MM.1S (cell line): ENCODE measurements at regions not wholly inside any gene's neighbourhood (a gene's known extent, or its start where the extent isn't known, plus 50 kb on each side); places are given as distances from the start of the nearest gene placed in this dataset.

Experiments used
- DNase-seq: peaks from one replicate; pipeline ENCODE4 v3.0.0-alpha.2; 2015
- H2AFZ ChIP-seq: fragments of 300-600 bp; sonication (generic); 2 replicates; pipeline ENCODE4 v1.6.0; 2016; ENCODE audit warnings: antibody characterized with exemption, low read length
- H3F3A ChIP-seq: fragments of 300-600 bp; sonication (generic); 2 replicates; pipeline ENCODE4 v1.6.1; 2016; ENCODE audit warnings: mild to moderate bottlenecking, antibody characterized with exemption, low read length, moderate library complexity, mixed read lengths; ENCODE audit not compliant: insufficient read depth
- H3K27ac ChIP-seq: fragments of 300-600 bp; sonication (generic); 2 replicates; pipeline ENCODE4 v1.5.1; 2016; ENCODE audit warnings: mild to moderate bottlenecking, low read length
- H3K27me3 ChIP-seq: fragments of 300-600 bp; sonication (generic); replicated peaks from 2 replicates; pipeline ENCODE4 v1.6.0; 2016; ENCODE audit warnings: low read length; ENCODE audit not compliant: insufficient read depth
- H3K36me3 ChIP-seq: fragments of 300-600 bp; sonication (generic); replicated peaks from 2 replicates; pipeline ENCODE4 v1.6.1; 2016; ENCODE audit warnings: mild to moderate bottlenecking, low read length, mixed read lengths; ENCODE audit not compliant: insufficient read depth
- H3K4me1 ChIP-seq: fragments of 300-600 bp; sonication (generic); 2 replicates; pipeline ENCODE4 v1.6.1; 2016; ENCODE audit warnings: low read length, mixed read lengths
- H3K4me2 ChIP-seq: fragments of 300-600 bp; sonication (generic); 2 replicates; pipeline ENCODE4 v1.6.0; 2016; ENCODE audit warnings: low read depth, low read length
- H3K4me3 ChIP-seq: fragments of 300-600 bp; sonication (generic); 2 replicates; pipeline ENCODE4 v1.5.1; 2016; ENCODE audit warnings: low read length, mixed read lengths
- H3K79me2 ChIP-seq: fragments of 300-600 bp; sonication (generic); 2 replicates; pipeline ENCODE4 v1.6.1; 2016; ENCODE audit warnings: mixed run types, low read length, mixed read lengths
- H3K9ac ChIP-seq: fragments of 300-600 bp; sonication (generic); 2 replicates; pipeline ENCODE4 v1.6.1; 2016; ENCODE audit warnings: low read length, mixed read lengths
- H3K9me2 ChIP-seq: fragments of 300-600 bp; sonication (generic); replicated peaks from 2 replicates; pipeline ENCODE4 v1.6.1; 2016; ENCODE audit warnings: mild to moderate bottlenecking, low read length, mixed read lengths; ENCODE audit not compliant: insufficient read depth
- H3K9me3 ChIP-seq: fragments of 300-600 bp; sonication (generic); replicated peaks from 2 replicates; pipeline ENCODE4 v1.6.1; 2016; ENCODE audit warnings: mild to moderate bottlenecking, low read length, mixed read lengths; ENCODE audit not compliant: insufficient read depth
- H4K20me1 ChIP-seq: fragments of 300-600 bp; sonication (generic); 2 replicates; pipeline ENCODE4 v1.6.1; 2016; ENCODE audit warnings: mild to moderate bottlenecking, low read length, moderate library complexity, mixed read lengths; ENCODE audit not compliant: insufficient read depth
- EZH2 ChIP-seq: fragments of 300-600 bp; sonication (generic); optimal IDR thresholded peaks from 2 replicates; pipeline ENCODE3; 2017; ENCODE audit warnings: low read depth, mild to moderate bottlenecking, antibody characterized with exemption, low read length, mixed read lengths
- EZH2phosphoT487 ChIP-seq: fragments of 300-600 bp; sonication (generic); IDR thresholded peaks from 2 replicates; pipeline ENCODE4 v1.6.1; 2018; ENCODE audit warnings: antibody characterized with exemption, low read length
- TF ChIP-seq, protein P1 (sequence below): fragments of 300-600 bp; sonication (generic); IDR thresholded peaks from 2 replicates; pipeline ENCODE4 v1.5.1; 2016; ENCODE audit warnings: antibody characterized with exemption, low read length, mixed read lengths

DNA sequence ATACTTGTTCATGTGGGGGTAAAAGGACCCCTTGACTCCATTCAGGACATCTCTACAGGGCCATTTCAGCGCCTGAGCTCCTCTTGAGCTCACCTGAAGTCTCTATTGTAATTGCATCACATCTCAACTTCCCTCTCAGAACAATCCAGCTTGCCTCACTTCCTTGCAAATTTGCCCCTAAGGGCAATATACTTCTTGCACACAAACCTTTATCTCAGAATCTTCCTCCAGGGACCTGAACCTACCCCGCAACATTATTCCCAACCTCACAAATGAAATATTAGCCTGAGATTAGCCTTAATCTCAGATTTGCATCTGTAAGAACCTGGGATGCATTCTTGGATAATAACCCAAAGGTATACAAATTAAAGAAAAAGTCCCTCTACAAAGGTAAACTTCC, 159.2 kb downstream of the DRD1 start:
- Histone ChIP-seq H3K4me1 (0 out of 2 replicates have a peak, but pooled peaks cover 3% of the 10 kb centered on the region), H3K9me3 (no peaks in the 10 kb centered on the region)
- DNase-seq, result no peak

GRCh38 chr5:175282611-175283225, 161.3 kb downstream of the DRD1 start:
- TF ChIP-seq EZH2 (no peak), EZH2phosphoT487 (no peak)
- TF ChIP-seq, protein P1, sequence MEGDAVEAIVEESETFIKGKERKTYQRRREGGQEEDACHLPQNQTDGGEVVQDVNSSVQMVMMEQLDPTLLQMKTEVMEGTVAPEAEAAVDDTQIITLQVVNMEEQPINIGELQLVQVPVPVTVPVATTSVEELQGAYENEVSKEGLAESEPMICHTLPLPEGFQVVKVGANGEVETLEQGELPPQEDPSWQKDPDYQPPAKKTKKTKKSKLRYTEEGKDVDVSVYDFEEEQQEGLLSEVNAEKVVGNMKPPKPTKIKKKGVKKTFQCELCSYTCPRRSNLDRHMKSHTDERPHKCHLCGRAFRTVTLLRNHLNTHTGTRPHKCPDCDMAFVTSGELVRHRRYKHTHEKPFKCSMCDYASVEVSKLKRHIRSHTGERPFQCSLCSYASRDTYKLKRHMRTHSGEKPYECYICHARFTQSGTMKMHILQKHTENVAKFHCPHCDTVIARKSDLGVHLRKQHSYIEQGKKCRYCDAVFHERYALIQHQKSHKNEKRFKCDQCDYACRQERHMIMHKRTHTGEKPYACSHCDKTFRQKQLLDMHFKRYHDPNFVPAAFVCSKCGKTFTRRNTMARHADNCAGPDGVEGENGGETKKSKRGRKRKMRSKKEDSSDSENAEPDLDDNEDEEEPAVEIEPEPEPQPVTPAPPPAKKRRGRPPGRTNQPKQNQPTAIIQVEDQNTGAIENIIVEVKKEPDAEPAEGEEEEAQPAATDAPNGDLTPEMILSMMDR, result no peak
- H3K4me2 ChIP-seq, result no peak overlapping the region
- 0 out of 2 replicates have a peak, but pooled peaks cover 3% of the 10 kb centered on the region for H3K4me1 ChIP-seq
- no peaks in the 10 kb centered on the region for H3K9me2 ChIP-seq
- H3K79me2 ChIP-seq, result no peaks in the 10 kb centered on the region
- no peaks in the 10 kb centered on the region for H3K9me3 ChIP-seq
- no peaks in the 10 kb centered on the region for H3K27me3 ChIP-seq
- no peaks in the 10 kb centered on the region for H3K36me3 ChIP-seq
- H3K4me3 ChIP-seq, result no peak overlapping the region
- no peak overlapping the region for H2AFZ ChIP-seq
- DNase-seq, result no peak
- H3K9ac ChIP-seq, result no peak overlapping the region
- no peaks in the 10 kb centered on the region for H3F3A ChIP-seq
- H4K20me1 ChIP-seq, result no peaks in the 10 kb centered on the region
- H3K27ac ChIP-seq, result no peak overlapping the region

More for the DNA sequence above, 159.2 kb downstream of the DRD1 start:
- Histone ChIP-seq H3K27ac (no peak overlapping the region), H3K9ac (no peak overlapping the region), H3K9me2 (no peaks in the 10 kb centered on the region), H3K79me2 (no peaks in the 10 kb centered on the region), H3K36me3 (no peaks in the 10 kb centered on the region), H3K4me2 (no peak overlapping the region), H2AFZ (no peak overlapping the region), H3K4me3 (no peak overlapping the region), H3F3A (no peaks in the 10 kb centered on the region), H3K27me3 (no peaks in the 10 kb centered on the region), H4K20me1 (no peaks in the 10 kb centered on the region)
- TF ChIP-seq EZH2, result no peak
- TF ChIP-seq, protein P1, result no peak
- no peak for TF ChIP-seq EZH2phosphoT487

DNA sequence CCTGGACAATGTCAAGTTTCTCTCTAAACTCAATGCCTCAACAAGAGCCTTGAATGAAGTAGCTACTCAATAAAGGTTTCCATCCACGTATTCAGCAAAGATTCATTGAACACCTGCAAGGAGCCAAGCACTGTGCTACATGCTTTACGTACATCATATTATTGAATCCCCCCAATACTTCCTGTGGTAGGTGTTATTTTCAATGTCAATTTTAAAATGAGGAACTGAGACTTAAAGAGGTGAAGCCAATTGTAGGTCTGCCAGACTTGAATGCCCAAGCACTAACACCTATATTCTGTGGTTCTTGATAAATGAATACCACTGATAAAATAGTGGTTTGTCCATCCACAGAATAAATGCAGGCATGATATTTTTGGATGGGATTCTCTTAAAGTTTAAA, 162.3 kb downstream of the DRD1 start:
- TF ChIP-seq EZH2 (no peak), EZH2phosphoT487 (no peak)
- TF ChIP-seq, protein P1, result no peak
- Histone ChIP-seq H3K4me2 (no peak overlapping the region), H3K4me3 (no peak overlapping the region), H3K9ac (no peak overlapping the region), H4K20me1 (no peaks in the 10 kb centered on the region), H3K36me3 (no peaks in the 10 kb centered on the region), H3K4me1 (0 out of 2 replicates have a peak, but pooled peaks cover 3% of the 10 kb centered on the region), H3K27me3 (no peaks in the 10 kb centered on the region), H2AFZ (no peak overlapping the region), H3K79me2 (no peaks in the 10 kb centered on the region), H3K9me3 (no peaks in the 10 kb centered on the region), H3K9me2 (no peaks in the 10 kb centered on the region), H3K27ac (no peak overlapping the region; the same call in 1 of the 2 replicates), H3F3A (no peaks in the 10 kb centered on the region)
- DNase-seq, result peak; percentile 41
